HG03442 (cell line): ENCODE measurements at regions not wholly inside any gene's neighbourhood (a gene's known extent, or its start where the extent isn't known, plus 50 kb on each side); places are given as distances from the start of the nearest gene placed in this dataset.

Source experiments
- ATAC-seq: cut with Tn5 transposase; IDR thresholded peaks from one replicate; pipeline ENCODE4 v1.9.1; 2021; ENCODE audit warnings: mild to moderate bottlenecking, moderate library complexity; ENCODE audit not compliant: unreplicated experiment

DNA sequence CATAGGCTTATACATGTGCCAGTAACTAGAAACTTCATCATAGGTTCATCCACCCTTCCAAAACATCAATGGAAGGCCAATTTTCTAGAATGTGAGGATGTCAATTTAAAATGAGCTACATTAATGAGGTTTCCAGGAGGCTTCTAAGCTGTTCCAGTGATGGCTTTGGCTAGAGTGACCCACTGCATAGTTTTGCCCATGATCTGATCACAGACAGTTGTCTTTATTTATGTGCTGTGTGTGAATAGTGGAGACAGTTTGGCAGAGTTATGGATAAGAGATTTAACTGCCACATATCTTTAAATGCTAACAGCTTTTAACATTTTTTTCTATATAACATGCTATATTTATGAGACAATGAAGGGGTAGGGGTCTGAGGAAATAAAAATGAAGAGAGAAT, 139.0 kb upstream of the ZNF462 start:
- no peak for ATAC-seq

- ATAC-seq: no peak
Observed at GRCh38 chr9:106724566-106724965, 138.4 kb upstream of the ZNF462 start.

DNA sequence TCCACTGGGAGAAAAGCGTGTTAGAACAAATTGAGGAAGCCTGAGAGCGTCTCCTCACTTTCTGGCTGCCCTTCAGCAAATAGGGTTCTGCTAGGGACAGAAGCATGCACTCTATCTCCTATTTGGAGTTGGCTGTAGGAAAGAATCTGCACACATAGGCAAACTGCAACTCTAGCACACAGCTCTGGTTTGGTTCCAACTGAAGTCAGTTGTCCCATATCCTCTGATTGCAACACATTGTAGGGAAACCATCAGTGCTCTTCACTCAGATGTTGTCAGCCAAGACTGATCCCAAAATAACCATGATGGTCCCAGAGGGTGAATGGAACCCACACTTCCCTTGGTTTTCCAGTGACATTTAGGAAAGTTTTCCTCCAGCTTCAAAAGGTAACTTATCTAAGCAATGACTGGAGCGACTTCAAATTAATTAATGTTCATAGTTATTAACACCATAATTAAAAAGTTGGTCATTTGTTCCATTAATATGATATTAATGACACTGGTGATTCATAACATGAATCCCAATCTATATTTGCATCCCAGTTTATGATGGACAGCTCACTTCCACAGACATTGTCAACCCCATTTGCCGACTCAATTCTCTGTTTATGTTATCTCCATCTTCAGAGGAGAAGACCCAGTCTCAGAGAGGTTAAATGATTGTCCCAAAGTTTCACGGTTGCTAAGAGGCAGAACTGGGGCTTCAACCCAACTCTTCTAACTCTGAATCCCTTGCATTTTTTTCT, 136.7 kb upstream of the ZNF462 start:
- no peak for ATAC-seq

DNA sequence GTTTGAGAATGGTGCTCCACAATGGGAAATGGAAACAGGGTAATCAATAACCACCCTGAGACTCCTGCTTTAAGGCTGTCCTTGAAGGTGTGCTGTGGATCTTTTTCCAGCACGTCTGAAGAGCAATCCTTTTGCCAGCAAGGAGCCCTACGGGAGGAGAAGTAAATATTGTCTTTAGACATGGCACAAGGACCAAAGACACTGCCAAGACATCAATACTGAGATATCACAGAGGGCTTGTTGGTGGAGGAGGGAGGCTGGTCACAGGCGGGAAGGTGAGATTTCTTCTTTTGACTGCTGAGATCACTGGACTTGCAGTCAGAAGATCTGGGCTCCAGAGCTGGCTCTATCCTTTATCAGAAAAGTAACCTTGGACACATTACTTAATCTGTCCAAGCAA, 135.0 kb upstream of the ZNF462 start:
- no peak for ATAC-seq

GRCh38 chr9:106728860-106729259, 134.1 kb upstream of the ZNF462 start:
- ATAC-seq: no peak

DNA sequence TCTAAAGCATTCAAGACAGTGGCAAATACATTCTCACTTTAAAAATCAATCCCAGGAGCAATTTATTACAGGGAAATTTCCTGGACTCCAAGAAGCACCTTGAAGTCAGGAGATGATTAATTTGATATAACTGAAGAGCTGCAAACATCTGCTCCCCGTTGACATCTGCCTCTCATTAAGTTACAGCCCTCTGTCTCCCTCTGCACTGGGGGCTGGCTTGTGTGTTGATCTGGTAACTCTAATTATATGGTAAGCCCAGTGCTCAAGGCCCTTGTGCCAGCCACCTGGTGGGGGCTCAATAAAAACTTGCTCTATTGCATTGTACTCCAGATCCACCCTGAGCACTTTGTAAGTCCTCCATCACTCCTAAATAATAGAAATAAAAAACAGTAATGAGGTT, 131.1 kb upstream of the ZNF462 start:
- no peak for ATAC-seq

- no peak for ATAC-seq
Observed at GRCh38 chr9:106733828-106734380, 129.1 kb upstream of the ZNF462 start.

DNA sequence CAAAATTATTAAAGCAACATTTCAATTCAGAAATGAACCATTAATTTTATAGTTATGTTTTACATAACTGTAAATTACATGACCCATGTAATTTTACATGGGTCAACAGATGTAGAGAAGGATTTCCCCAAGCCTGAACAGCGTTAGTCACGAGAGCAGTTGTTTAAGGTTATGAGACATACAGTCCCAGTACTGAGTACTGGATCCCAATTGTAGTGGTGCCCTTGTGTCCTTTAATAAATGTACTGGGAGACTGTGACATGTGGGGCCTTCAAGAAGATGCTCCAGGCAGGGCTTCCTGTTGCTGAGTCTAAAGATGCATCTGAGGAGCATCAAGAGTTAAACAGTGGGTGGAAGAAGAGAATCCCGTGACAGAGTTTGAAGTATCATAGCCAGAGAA, 125.5 kb upstream of the ZNF462 start:
- no peak for ATAC-seq

GRCh38 chr9:106738109-106738508, 124.9 kb upstream of the ZNF462 start:
- ATAC-seq: no peak

DNA sequence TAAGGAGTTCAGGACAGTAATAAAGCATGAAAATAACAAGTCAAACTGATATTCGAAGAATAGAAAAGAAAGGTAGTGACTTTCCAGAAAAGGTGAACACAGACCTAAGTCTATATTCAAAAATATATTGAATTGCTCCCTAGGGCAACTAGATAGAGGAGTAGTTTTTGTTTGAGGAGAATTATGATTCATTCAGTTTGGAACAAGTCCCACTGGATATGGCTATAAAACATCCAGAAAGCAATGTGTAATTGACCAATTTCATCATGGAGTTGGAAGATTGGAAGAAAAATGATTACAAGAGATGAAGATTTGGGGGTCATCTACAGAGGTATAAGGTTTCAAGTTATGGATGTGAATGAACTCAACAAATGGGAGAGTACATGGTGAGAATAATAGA, 117.5 kb upstream of the ZNF462 start:
- ATAC-seq: no peak

DNA sequence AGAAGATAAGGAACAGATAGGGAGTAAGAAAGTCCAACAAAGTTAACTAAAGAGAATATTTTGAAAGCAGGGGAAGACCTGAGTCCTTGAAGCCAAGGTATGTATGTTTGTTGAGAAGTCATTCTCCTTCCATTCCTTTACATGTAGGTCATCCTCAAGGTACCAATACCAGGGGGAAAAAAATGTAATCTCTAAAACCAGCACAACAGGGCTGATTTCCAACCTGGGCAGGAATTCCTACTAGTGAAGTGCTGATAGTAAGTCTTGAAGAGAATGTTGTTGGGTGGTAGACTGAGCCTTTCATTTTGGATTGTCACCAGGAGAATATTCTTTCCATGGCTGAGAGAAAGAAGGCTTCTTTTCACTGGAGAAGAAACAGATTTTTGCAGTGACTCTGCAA, 117.1 kb upstream of the ZNF462 start:
- ATAC-seq: no peak

DNA sequence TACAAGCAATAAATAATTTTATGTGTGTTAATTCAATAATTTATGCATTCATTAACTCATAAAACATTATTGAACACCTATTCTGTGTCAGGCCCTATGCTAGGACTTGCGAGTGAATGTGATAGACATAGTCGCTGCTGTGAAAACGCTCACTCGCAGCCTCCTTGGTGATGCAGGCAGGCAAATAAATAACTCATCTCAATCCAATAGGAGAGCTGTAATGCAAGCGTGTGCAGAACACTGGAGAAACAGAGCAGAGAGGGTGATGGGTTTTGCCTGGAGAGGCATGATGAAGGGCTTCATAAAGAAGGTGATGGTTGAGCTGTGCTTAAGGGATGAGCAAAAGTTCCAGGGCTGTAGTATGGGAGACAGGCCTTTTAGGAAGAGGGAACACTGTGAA, 111.3 kb upstream of the ZNF462 start:
- no peak for ATAC-seq

- no peak for ATAC-seq
Observed at GRCh38 chr9:106752581-106752980, 110.4 kb upstream of the ZNF462 start.

- peak; percentile 95 for ATAC-seq
Observed at GRCh38 chr9:106753155-106753671, 109.8 kb upstream of the ZNF462 start.

- ATAC-seq: no peak
Observed at GRCh38 chr9:106755736-106756135, 107.2 kb upstream of the ZNF462 start.

- no peak for ATAC-seq
Observed at GRCh38 chr9:106757514-106757913, 105.5 kb upstream of the ZNF462 start.

- ATAC-seq: peak; percentile 93
Observed at GRCh38 chr9:106758911-106759310, 104.1 kb upstream of the ZNF462 start.

GRCh38 chr9:106761493-106761892, 101.5 kb upstream of the ZNF462 start:
- ATAC-seq: no peak

DNA sequence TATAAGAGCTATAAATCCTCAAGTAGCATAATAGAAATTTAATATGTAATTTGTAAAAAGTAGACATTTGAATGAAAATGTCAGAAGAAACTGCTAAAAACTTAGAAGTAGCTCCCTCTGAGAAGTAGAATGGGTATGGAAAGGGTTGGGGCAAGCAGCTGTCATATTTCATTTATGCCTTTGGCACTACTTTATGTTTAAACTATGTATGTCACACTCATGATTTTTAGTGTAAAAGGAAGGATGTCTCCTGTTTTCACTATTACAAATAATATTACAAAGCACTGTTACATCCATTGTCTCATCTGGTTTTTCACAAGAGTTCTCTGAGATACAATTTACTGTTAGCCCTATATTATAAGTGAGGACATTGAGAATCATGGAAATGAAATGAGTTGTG, 96.3 kb upstream of the ZNF462 start:
- ATAC-seq: no peak

- ATAC-seq: no peak
Observed at GRCh38 chr9:106769331-106769730, 93.6 kb upstream of the ZNF462 start.

GRCh38 chr9:106771608-106772007, 91.4 kb upstream of the ZNF462 start:
- ATAC-seq: no peak

GRCh38 chr9:106772523-106773290, 90.3 kb upstream of the ZNF462 start:
- ATAC-seq: no peak
